ENCODE measurements at regions not wholly inside any gene's neighbourhood (a gene's known extent, or its start where the extent isn't known, plus 50 kb on each side); places are given as distances from the start of the nearest gene placed in this dataset.
"Not testable (repeated sequence)": the region's sequence is repeated elsewhere in the genome, so short reads cannot be mapped to it uniquely, and the experiment has no call there.

DNA sequence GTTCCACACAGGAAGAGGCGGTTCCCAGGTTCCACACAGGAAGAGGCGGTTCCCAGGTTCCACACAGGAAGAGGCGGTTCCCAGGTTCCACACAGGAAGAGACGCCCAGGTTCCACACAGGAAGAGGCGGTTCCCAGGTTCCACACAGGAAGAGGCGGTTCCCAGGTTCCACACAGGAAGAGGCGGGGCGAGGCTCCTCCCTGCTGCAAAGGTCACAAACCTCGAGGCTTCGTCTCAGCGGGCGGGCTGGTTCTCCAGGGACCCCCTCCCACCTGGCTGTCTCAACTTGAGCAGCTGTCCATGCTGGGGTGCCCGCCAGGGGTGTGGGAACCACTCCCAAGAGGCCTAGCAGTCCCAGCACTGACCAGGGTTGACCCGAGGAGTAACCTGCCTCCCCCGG lies 94.3 kb upstream of the RUFY1 start:
- DNase-seq (ENCODE audit: low read depth), result not testable (repeated sequence)

- no peak for DNase-seq (ENCODE audit: low read depth)
These were observed 95.0 kb upstream of the RUFY1 start for GRCh38 chr5:179455320-179455719.

DNA sequence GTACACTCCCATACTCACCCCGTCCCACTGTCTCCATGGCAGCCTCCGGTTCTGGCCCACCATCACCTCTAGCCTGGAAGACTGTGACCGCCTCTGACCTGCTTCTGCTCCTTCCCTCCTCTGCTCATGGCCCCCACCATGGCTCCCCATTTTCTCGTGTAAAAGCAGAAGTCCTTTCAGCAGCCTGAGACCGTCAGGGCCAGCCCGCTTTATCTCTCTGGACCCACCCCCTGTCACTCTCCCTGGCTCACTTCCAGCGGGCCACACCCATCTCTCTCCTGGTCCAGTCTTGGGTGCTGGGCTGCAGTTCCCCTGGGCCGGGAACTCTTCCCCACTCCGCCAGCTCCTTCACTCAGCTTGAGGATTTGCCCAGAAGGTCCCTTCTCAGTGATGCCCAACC lies 96.0 kb upstream of the RUFY1 start:
- no peak for DNase-seq (ENCODE audit: low read depth)

DNA sequence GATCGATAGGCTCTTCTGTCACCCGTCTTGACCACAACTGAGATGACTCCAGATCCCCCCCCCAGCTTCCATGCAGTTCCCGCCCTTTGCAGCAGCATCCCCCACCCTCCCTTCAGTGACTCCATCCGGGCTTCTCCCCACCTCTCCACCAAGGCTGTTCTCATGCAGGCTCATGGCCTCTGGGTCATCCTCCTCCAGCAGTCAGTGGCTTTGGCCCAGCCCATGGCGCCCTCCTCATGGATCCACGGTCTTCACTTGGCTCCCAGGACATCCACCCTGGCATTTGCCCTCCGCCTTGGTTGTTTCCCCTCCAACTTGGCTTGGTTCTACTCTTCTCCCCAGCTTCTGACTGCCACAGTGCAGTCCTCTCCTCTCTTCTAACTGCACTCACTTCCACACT lies 96.7 kb upstream of the RUFY1 start:
- no peak for DNase-seq (ENCODE audit: low read depth)

GRCh38 chr5:179452356-179453230 lies 97.8 kb upstream of the RUFY1 start:
- DNase-seq (ENCODE audit: low read depth), result no peak

DNA sequence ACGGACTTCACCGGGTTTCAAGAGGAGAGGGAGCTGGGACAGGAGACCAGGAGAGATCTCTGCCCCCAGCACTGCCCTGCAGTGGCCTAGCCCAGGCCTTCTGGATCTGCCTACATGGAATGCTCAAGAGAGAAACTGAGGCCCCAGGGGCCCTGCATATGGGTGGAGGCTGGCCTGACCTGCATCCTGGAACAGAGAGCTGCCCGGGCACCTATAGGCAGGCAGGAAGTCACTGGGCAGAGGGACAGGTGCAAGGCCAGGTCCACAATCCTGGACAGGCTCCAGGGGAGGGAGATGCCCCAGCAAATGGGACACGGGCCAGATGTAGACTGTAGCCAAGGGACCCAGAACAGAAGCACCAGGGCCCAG lies 98.5 kb upstream of the RUFY1 start:
- no peak for DNase-seq (ENCODE audit: low read depth)

GRCh38 chr5:179451114-179451827 lies 99.1 kb upstream of the RUFY1 start:
- DNase-seq (ENCODE audit: low read depth), result no peak

DNA sequence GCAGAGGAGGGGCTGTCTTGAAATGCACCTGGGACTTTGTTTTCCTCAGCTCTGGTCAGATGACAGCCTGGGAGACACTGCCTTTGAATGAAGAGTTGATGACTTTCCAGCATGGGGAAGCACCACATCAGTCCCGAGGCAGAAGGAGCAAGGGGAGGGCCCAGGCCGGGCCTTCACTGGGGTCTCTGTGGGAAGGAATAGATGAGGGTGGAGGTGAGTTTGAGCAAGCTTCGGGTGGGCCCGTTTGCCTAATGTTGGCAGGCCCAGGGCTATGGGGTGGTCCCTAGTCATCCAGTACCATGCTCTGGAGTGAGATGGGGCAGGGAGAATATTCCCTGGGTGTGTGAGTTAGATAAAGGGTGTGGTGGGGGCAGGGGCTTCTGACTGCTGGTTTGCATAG lies 100.4 kb upstream of the RUFY1 start:
- not testable (repeated sequence) for DNase-seq (ENCODE audit: low read depth)

GRCh38 chr5:179448282-179448681 lies 102.1 kb upstream of the RUFY1 start:
- DNase-seq (ENCODE audit: low read depth), result not testable (repeated sequence)

GRCh38 chr5:179442289-179442688 lies 97.0 kb upstream of the ADAMTS2 start:
- DNase-seq (ENCODE audit: low read depth), result not testable (repeated sequence)

DNA sequence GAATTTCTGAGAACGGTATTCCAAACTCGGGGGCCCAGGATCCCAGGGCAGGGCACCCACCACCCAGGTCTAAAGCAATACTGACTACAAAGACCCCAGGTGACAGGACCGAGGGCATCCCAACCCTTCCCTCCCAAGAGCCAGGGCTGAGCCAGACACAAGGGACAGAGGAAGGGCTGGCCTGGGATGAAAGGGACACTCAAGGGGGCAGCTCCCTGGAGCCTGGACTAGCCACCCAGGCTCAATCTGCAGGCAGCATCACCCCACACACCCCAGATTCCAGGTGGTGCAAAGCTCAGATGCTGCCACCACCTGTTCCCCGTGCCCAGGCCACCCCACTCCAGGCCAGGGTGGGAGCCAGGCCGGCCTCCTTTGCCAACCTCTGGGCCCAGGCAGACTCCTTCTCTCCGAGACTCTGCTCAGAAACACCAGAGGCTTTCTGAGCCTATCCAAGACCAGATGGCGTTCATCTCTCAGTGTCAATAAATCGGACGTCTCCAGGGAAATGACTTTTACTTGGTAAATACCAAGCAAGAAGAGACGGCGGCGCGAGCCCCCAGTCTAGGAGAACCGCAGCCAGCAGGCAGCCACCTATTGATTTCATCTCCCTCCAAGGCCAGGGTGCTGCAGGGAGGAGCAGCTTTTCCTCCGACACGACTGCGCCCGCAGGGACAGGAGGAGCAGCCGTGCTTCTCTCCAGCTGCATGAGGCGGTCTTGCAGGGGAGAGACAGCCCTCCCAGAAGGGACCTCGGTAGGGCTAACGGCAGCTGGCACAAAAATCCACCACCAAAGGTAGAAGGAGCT lies 94.1 kb upstream of the ADAMTS2 start:
- DNase-seq (ENCODE audit: low read depth), result no peak

DNA sequence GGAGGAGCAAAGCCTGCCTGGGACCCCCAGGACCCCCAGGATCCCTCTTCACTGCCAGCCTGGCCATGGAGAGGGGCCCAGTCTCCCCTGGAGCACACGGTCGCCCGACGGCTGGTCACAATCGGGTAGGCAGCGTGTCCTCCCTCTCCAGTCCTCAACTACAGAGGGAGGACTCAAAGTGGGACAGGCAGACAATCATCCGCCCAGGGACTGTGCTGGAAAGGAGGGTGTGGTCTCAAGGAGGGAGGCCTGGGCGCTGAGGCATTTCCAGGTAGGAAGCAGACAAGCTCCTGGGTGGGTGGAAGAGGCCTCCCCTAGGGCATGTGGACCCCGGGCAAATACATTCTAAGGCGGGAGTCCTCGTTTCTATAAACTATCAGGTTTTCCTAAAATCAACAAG lies 93.2 kb upstream of the ADAMTS2 start:
- DNase-seq (ENCODE audit: low read depth), result no peak

GRCh38 chr5:179438011-179438441 lies 92.8 kb upstream of the ADAMTS2 start:
- no peak for DNase-seq (ENCODE audit: low read depth)

GRCh38 chr5:179437341-179438001 lies 92.2 kb upstream of the ADAMTS2 start:
- no peak for DNase-seq (ENCODE audit: low read depth)

GRCh38 chr5:179436321-179437122 lies 91.3 kb upstream of the ADAMTS2 start:
- no peak for DNase-seq (ENCODE audit: low read depth)

DNA sequence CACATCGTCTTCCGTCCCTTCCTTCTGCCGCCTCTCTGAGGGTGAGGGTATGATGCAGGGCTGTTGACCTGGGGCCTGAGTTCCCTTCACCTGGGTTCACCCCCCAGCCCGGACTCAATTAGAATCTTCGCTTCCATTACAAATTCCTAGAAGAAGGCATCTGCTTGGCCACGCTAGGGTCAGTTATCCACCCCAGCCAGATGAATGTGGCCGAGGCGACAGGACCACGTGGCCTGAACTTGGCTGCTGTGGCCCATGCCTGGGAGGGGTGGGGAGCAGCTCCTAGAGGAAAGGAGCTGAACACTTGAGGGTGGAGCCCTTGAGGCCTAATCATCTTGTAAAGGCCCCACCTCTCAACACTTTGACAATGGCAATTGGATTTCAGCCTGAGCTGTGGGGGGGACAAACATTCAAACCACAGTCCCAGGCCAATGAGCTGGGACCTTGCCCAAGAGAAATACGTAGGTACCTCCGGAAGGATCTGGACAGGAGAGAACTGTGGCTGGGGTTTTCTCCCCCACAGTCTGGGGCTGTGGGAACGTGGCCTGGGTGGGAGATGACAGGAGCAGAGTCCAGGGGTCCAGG lies 90.6 kb upstream of the ADAMTS2 start:
- no peak for DNase-seq (ENCODE audit: low read depth)

- DNase-seq (ENCODE audit: low read depth), result no peak
These were observed 89.9 kb upstream of the ADAMTS2 start for GRCh38 chr5:179435181-179435580.

- DNase-seq (ENCODE audit: low read depth), result no peak
These were observed 87.3 kb upstream of the ADAMTS2 start for GRCh38 chr5:179432547-179432946.

GRCh38 chr5:179431221-179431824 lies 86.1 kb upstream of the ADAMTS2 start:
- no peak for DNase-seq (ENCODE audit: low read depth)
